ENCODE measurements at regions not wholly inside any gene's neighbourhood (a gene's known extent, or its start where the extent isn't known, plus 50 kb on each side); places are given as distances from the start of the nearest gene placed in this dataset.

GRCh38 chr1:221946768-221947167, 204.9 kb upstream of the DUSP10 start:
- WGBS, 2 experiments (ENCODE audit: extremely low coverage in 1 of 2, insufficient coverage in 1 of 2, insufficient read length in 1 of 2, insufficient replicate concordance in 2 of 2, low coverage in 1 of 2, low lambda C conversion rate in 2 of 2, missing lambda C conversion rate in 1 of 2), result 93% methylated on average over 6 of the region's 6 CpGs; no CpG with 5 or more reads in 1 of the 2 experiments
- Histone ChIP-seq H3K56ac (replicated peaks; ENCODE audit: insufficient read length, low read depth, low read length) (no peak overlapping the region), H3K4me1 (replicated peaks in 1 of 4; ENCODE audit: control insufficient read depth in 3 of 4, insufficient read depth in 4 of 4, low read length in 3 of 4) (no peaks in the 10 kb centered on the region)

More at GRCh38 chr1:221946768-221947167, 204.9 kb upstream of the DUSP10 start:
- TF ChIP-seq SP4 (IDR thresholded peaks at IDR 0.05; ENCODE audit: low read length) (no peak), JUN (IDR thresholded peaks at IDR 0.05; ENCODE audit: low read depth, low read length) (no peak), BRCA1 (IDR thresholded peaks at IDR 0.05; ENCODE audit: low read depth, low read length) (no peak), TCF12 (IDR thresholded peaks at IDR 0.05; ENCODE audit: low read depth, low read length) (no peak)
- TF ChIP-seq, protein P1, sequence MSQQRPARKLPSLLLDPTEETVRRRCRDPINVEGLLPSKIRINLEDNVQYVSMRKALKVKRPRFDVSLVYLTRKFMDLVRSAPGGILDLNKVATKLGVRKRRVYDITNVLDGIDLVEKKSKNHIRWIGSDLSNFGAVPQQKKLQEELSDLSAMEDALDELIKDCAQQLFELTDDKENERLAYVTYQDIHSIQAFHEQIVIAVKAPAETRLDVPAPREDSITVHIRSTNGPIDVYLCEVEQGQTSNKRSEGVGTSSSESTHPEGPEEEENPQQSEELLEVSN (IDR thresholded peaks at IDR 0.05), result no peak
- H3K9me3 ChIP-seq (ENCODE audit: insufficient read depth in 2 of 2, low read depth in 1 of 2, low read length in 1 of 2), result 0 out of 4 replicates have a peak, but pooled peaks cover 0 to 3% of the 10 kb centered on the region in 2 experiments
- no peak overlapping the region for H3K4me3 ChIP-seq (ENCODE audit: extremely low read depth in 1 of 4, insufficient read depth in 2 of 4, low read depth in 3 of 4, low read length in 4 of 4)
- H3K23me2 ChIP-seq (ENCODE audit: low read depth, low read length), result no peaks in the 10 kb centered on the region; the same call in 1 of the 2 replicates
- H3K27ac ChIP-seq (ENCODE audit: low read depth, low read length), result no peak overlapping the region
- no peak overlapping the region for H3K14ac ChIP-seq (ENCODE audit: insufficient read length)
- no peak for DNase-seq (ENCODE audit: low read depth in 1 of 2, low spot score in 2 of 2)
- H2BK20ac ChIP-seq (ENCODE audit: low read length), result no peak overlapping the region
- no peak for FAIRE-seq
- H3K79me1 ChIP-seq (ENCODE audit: low read depth, low read length), result no peaks in the 10 kb centered on the region
- no peak overlapping the region for H2BK12ac ChIP-seq (ENCODE audit: low read depth, low read length)
- no peaks in the 10 kb centered on the region for H3K36me3 ChIP-seq (ENCODE audit: control insufficient read depth in 2 of 4, insufficient read depth in 4 of 4, low read length in 3 of 4)
- no peaks in the 10 kb centered on the region for H3K79me2 ChIP-seq (ENCODE audit: control insufficient read depth in 1 of 2, insufficient read depth in 2 of 2, low read length in 2 of 2)
- H4K5ac ChIP-seq (ENCODE audit: insufficient read length, low read depth, low read length), result no peak overlapping the region
- H2AFZ ChIP-seq (ENCODE audit: low read length), result no peak overlapping the region
- no peak overlapping the region for H3K4me2 ChIP-seq (ENCODE audit: insufficient read depth in 1 of 2, low read depth in 2 of 2, low read length in 2 of 2)
- no peak overlapping the region for H4K91ac ChIP-seq (replicated peaks; ENCODE audit: insufficient read length, low read length)
- H2BK5ac ChIP-seq (ENCODE audit: low read depth, low read length), result no peak overlapping the region
- POLR2A ChIA-PET (ENCODE audit: partially characterized antibody), result no interaction called here
- no peak overlapping the region for H3K4ac ChIP-seq (replicated peaks; ENCODE audit: insufficient read length, low read depth, low read length)
- H3K18ac ChIP-seq (ENCODE audit: extremely low read depth, low read length), result no peak overlapping the region
- no peak overlapping the region for H3K23ac ChIP-seq (ENCODE audit: insufficient read length)
- H4K8ac ChIP-seq (ENCODE audit: extremely low read depth, insufficient read depth, low read length), result no peak overlapping the region
- no peak overlapping the region for H2BK120ac ChIP-seq (replicated peaks; ENCODE audit: low read depth, low read length)
- H2AK5ac ChIP-seq (ENCODE audit: low read depth, low read length), result no peak overlapping the region
- H3K9ac ChIP-seq (replicated peaks in 1 of 4; ENCODE audit: extremely low read depth in 1 of 4, low read depth in 3 of 4, low read length in 3 of 4), result no peak overlapping the region
- no peaks in the 10 kb centered on the region for H3K27me3 ChIP-seq (replicated peaks in 1 of 4; ENCODE audit: control insufficient read depth in 3 of 4, extremely low read depth in 1 of 4, insufficient read depth in 3 of 4, low read length in 3 of 4)
- no peaks in the 10 kb centered on the region for H4K20me1 ChIP-seq (replicated peaks in 1 of 2; ENCODE audit: control insufficient read depth in 1 of 2, insufficient read depth in 2 of 2, low read length in 2 of 2)
- no peak overlapping the region for H2BK15ac ChIP-seq (ENCODE audit: low read length)
- CTCF ChIA-PET (ENCODE audit: partially characterized antibody), result interaction anchor here (0.7 kb wide), 1 partner anchor 82 kb away, joined by 3 read pairs; no protein-coding TSS in a partner anchor

Data from H1 (cell line).